HL-60 (cell line): ENCODE measurements at regions not wholly inside any gene's neighbourhood (a gene's known extent, or its start where the extent isn't known, plus 50 kb on each side); places are given as distances from the start of the nearest gene placed in this dataset.

Source experiments
- DNase-seq, 2 experiments: peaks; one replicate each; pipeline ENCODE4 v3.0.0-alpha.2; 2010 to 2020; ENCODE audit warnings: low read depth in 1 of 2, low spot score in 1 of 2
- H3K27ac ChIP-seq: fragments of 250-450 bp; sonication (Bioruptor Pico); replicated peaks from 2 replicates; pipeline ENCODE4 v1.5.1; 2020; ENCODE audit warnings: mild to moderate bottlenecking, moderate library complexity
- H3K27me3 ChIP-seq: fragments of 250-450 bp; sonication (Bioruptor Pico); 2 replicates; pipeline ENCODE4 v1.5.1; 2021; ENCODE audit warnings: mild to moderate bottlenecking, moderate library complexity; ENCODE audit not compliant: insufficient read depth, poor library complexity, severe bottlenecking
- H3K4me3 ChIP-seq: replicated peaks from 2 replicates; pipeline ENCODE4 v1.5.1; 2011; ENCODE audit warnings: mild to moderate bottlenecking, control low read depth, low read length; ENCODE audit not compliant: insufficient read depth
- GABPA ChIP-seq: IDR thresholded peaks from 2 replicates; pipeline ENCODE4 v1.6.1; 2012; ENCODE audit warnings: low read depth
- POLR2AphosphoS5 ChIP-seq: IDR thresholded peaks from 2 replicates; pipeline ENCODE4 v1.6.1; 2012; ENCODE audit warnings: low read depth
- REST ChIP-seq: IDR thresholded peaks from 2 replicates; pipeline ENCODE4 v1.6.1; 2012; ENCODE audit warnings: low read depth; ENCODE audit not compliant: insufficient replicate concordance
- SPI1 ChIP-seq: IDR thresholded peaks from 2 replicates; pipeline ENCODE4 v1.6.1; 2012; ENCODE audit warnings: low read depth, mild to moderate bottlenecking, borderline replicate concordance
- TF ChIP-seq, protein P1 (sequence below): IDR thresholded peaks from one replicate; pipeline ENCODE4 v1.5.1; 2011; ENCODE audit warnings: low read length, control low read depth, inconsistent platforms; ENCODE audit not compliant: insufficient read depth

- Histone ChIP-seq H3K27ac (no peak overlapping the region), H3K27me3 (no peaks in the 10 kb centered on the region), H3K4me3 (no peak overlapping the region)
- no peak for DNase-seq
- TF ChIP-seq POLR2AphosphoS5: no peak
- no peak for TF ChIP-seq GABPA
- TF ChIP-seq SPI1: no peak
- no peak for TF ChIP-seq REST
- TF ChIP-seq, protein P1, sequence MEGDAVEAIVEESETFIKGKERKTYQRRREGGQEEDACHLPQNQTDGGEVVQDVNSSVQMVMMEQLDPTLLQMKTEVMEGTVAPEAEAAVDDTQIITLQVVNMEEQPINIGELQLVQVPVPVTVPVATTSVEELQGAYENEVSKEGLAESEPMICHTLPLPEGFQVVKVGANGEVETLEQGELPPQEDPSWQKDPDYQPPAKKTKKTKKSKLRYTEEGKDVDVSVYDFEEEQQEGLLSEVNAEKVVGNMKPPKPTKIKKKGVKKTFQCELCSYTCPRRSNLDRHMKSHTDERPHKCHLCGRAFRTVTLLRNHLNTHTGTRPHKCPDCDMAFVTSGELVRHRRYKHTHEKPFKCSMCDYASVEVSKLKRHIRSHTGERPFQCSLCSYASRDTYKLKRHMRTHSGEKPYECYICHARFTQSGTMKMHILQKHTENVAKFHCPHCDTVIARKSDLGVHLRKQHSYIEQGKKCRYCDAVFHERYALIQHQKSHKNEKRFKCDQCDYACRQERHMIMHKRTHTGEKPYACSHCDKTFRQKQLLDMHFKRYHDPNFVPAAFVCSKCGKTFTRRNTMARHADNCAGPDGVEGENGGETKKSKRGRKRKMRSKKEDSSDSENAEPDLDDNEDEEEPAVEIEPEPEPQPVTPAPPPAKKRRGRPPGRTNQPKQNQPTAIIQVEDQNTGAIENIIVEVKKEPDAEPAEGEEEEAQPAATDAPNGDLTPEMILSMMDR: no peak
Measured at GRCh38 chr5:164593982-164594381, 1088.6 kb downstream of the MAT2B start.

GRCh38 chr5:164597293-164597900 lies 1092.0 kb downstream of the MAT2B start:
- DNase-seq: peak; percentile 7 to 30
- TF ChIP-seq GABPA (no peak), POLR2AphosphoS5 (no peak), SPI1 (no peak), REST (no peak)
- TF ChIP-seq, protein P1: peak; percentile 26
- no peak overlapping the region for H3K27ac ChIP-seq
- H3K27me3 ChIP-seq: no peaks in the 10 kb centered on the region
- H3K4me3 ChIP-seq: no peak overlapping the region

DNA sequence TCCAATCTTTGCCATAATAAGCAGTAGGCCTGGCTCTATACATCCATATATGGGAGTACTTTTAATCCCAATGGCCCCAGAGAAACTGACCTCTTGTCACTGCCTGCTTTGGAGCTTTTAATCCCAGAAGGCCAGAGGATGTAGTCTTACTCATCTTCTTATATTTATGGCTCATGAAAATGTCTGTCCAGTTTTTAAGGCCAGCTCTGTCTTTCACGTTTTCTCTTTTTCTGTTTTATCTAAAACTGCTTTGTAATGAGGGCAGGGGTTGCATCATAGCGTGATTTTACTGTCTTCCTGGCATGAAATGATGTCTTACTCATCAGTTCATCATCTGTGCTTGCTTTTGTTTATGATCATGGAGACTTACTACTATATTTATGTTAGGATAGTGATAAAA lies 1094.9 kb downstream of the MAT2B start:
- H3K27ac ChIP-seq: no peak overlapping the region
- H3K4me3 ChIP-seq: no peak overlapping the region
- DNase-seq: no peak
- H3K27me3 ChIP-seq: no peaks in the 10 kb centered on the region
- TF ChIP-seq GABPA: no peak
- TF ChIP-seq POLR2AphosphoS5: no peak
- TF ChIP-seq, protein P1: no peak
- TF ChIP-seq REST: no peak
- no peak for TF ChIP-seq SPI1
